Stomach (tissue), 8 donors: ENCODE measurements at regions not wholly inside any gene's neighbourhood (a gene's known extent, or its start where the extent isn't known, plus 50 kb on each side); places are given as distances from the start of the nearest gene placed in this dataset.

Source experiments
- DNase-seq, 2 donors: peaks; one replicate each; pipeline versions ENCODE4 v3.0.0 to v3.0.0-alpha.2; 2013 to 2019
- H3K27ac ChIP-seq, 5 donors: fragments of 200-600 bp in 4 of 5; sonication (generic) in 4 of 5; one replicate each; pipeline ENCODE4 v1.5.1; 2013 to 2019; ENCODE audit warnings: mild to moderate bottlenecking in 1 of 5, moderate library complexity in 1 of 5
- H3K27me3 ChIP-seq, 3 donors: fragments of 200-600 bp; sonication (generic); one replicate each; pipeline ENCODE4 v1.5.1; 2017 to 2019; ENCODE audit warnings: mixed run types in 1 of 3
- H3K36me3 ChIP-seq, 4 donors: fragments of 200-600 bp; sonication (generic); 1 replicate in 3 of 4; 2 replicates in 1 of 4; pipeline ENCODE4 v1.5.1; 2016 to 2019
- H3K4me1 ChIP-seq, 4 donors: fragments of 200-600 bp; sonication (generic); one replicate each; pipeline ENCODE4 v1.5.1; 2016 to 2019
- H3K4me3 ChIP-seq, 4 donors: fragments of 200-600 bp; sonication (generic) in 3 of 4; one replicate each; pipeline ENCODE4 v1.5.1; 2016 to 2019; ENCODE audit warnings: mild to moderate bottlenecking in 1 of 4
- H3K9me3 ChIP-seq, 4 donors: fragments of 200-600 bp; sonication (generic); one replicate each; pipeline ENCODE4 v1.5.1; 2016 to 2019
- EP300 ChIP-seq: sonication (generic); formaldehyde crosslinking; IDR thresholded peaks from one replicate; pipeline ENCODE4 v1.6.1; 2017; ENCODE audit warnings: antibody characterized with exemption
- POLR2A ChIP-seq, 4 donors: fragments of 450-650 bp; IDR thresholded peaks; one replicate each; pipeline ENCODE4 v1.6.1; 2016; ENCODE audit warnings: antibody characterized with exemption in 4 of 4, control low read depth in 2 of 4, mild to moderate bottlenecking in 1 of 4, moderate library complexity in 1 of 4
- POLR2AphosphoS5 ChIP-seq, 3 donors: sonication (generic); formaldehyde crosslinking; IDR thresholded peaks; one replicate each; pipeline ENCODE4 v1.6.1; 2016; ENCODE audit warnings: antibody characterized with exemption in 3 of 3
- WGBS, 5 donors: extraction: QIAGEN DNeasy Blood & Tissue Kit in 3 of 5; methylation state at CpG; one replicate each; pipeline versions ENCODE4 v1.1.5 to v1.1.7; 2013 to 2018; 5-methylcytosine and 5-hydroxymethylcytosine counted together
- intact Hi-C: fragments of 100-400 bp; cut with DNase I; formaldehyde crosslinking; loops from one replicate; pipeline ENCODE4 v1.15.1; 2023; ENCODE audit warnings: low total_unique reads
- TF ChIP-seq, protein P1 (sequence below), 7 experiments: fragments of 450-650 bp in 4 of 7; fragments of 200-600 bp in 3 of 7; sonication (generic) in 3 of 7; IDR thresholded peaks; one replicate each; pipeline ENCODE4 v1.5.1; 2016 to 2019; ENCODE audit warnings: antibody characterized with exemption in 7 of 7, control low read depth in 2 of 7, mild to moderate bottlenecking in 1 of 7
- donor health status: healthy with polysubstance abuse.
- donor health status: Bipolar disorder and iron deficiency.
- donor health status: healthy.

DNA sequence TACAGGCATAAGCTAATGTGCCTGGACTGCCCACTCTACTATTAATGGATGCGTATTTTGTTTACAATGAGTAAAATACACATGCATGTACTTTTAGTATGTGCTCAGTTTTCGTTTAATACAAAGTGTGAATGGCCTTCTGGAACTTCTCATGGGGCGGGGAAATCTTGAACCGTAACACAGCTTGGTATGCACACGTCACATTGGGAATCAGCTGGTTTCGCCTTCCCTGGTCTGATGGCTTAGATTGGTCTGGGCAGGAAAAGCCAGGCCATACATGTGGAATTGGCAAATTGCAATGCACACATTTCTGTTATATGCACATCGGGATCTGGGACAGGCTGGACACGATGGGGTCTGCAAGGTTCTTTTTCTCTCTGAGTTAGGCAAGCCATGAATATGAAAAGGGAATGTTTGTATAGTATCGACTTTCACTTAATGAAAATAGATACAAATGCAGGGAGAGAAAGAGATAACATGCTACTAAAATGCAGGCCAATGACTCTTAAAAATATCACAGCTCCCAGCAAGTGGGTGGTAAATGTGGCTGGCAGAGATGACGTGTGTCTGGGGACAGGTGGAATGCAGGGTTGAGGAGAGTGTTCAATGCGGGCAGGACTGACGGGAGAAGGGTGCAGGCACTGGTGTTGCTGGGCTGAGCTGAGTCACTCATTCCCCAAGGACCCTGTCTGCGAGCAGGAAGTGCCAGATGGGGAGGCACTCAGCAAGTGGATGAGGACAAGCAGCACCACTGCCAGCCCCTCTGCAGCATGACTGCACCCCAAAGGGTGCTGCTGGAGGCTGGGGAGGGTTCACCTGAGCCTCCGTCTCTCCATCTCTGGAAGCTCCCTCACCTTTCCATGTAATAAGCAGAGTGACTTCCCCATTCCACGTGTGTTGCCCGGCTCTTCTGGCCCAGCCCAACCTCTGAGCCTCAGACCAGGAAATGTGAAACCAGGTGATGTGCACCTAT lies 204.0 kb upstream of the GPR12 start:
- Histone ChIP-seq H3K36me3 (no peaks in the 10 kb centered on the region), H3K27ac (peak overlapping the region in 4 of 5 donors; percentile 49 to 77 (median 73)), H3K27me3 (no peaks in the 10 kb centered on the region), H3K4me1 (peaks cover 50 to 73% (median 66%) of the 10 kb centered on the region in 4 donors), H3K9me3 (no peaks in the 10 kb centered on the region), H3K4me3 (no peak overlapping the region)
- intact Hi-C loops, result no loop called here
- DNase-seq, result peak in 1 of 2 donors; percentile 69
- WGBS, 5 donors, result 62 to 71% (median 68%) methylated on average over 15 to 16 of the region's 16 CpGs
- TF ChIP-seq POLR2AphosphoS5 (IDR thresholded peaks at IDR 0.05), result no peak
- TF ChIP-seq, protein P1, sequence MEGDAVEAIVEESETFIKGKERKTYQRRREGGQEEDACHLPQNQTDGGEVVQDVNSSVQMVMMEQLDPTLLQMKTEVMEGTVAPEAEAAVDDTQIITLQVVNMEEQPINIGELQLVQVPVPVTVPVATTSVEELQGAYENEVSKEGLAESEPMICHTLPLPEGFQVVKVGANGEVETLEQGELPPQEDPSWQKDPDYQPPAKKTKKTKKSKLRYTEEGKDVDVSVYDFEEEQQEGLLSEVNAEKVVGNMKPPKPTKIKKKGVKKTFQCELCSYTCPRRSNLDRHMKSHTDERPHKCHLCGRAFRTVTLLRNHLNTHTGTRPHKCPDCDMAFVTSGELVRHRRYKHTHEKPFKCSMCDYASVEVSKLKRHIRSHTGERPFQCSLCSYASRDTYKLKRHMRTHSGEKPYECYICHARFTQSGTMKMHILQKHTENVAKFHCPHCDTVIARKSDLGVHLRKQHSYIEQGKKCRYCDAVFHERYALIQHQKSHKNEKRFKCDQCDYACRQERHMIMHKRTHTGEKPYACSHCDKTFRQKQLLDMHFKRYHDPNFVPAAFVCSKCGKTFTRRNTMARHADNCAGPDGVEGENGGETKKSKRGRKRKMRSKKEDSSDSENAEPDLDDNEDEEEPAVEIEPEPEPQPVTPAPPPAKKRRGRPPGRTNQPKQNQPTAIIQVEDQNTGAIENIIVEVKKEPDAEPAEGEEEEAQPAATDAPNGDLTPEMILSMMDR (IDR thresholded peaks at IDR 0.05), result no peak
- TF ChIP-seq POLR2A (IDR thresholded peaks at IDR 0.05), result no peak
- no peak for TF ChIP-seq EP300

DNA sequence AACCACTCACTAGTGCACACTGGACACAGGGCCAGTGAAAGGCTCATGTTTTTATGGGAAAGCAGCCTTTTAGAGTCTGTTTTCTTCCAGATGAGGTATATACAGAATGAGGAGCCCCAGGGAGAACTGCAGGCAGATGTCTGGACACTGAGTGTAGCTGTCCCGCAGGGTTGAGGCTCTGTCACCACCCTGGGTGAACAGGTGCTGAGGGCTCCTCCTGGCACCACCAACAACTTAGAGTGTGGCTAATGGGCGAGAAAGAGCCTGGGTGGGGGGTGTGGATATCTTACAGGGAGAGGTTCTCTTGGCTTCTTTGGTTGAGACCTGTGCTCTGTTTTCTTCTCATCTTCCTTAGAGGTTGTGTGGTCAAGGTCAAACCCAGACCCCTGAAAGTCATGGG lies 202.1 kb upstream of the GPR12 start:
- Histone ChIP-seq H3K4me3 (no peak overlapping the region), H3K36me3 (no peaks in the 10 kb centered on the region), H3K9me3 (no peaks in the 10 kb centered on the region), H3K4me1 (peaks cover 32 to 57% (median 48%) of the 10 kb centered on the region in 4 donors), H3K27ac (peak overlapping the region in 4 of 5 donors; percentile 21 to 57 (median 48)), H3K27me3 (peaks cover 0 to 4% (median 0%) of the 10 kb centered on the region in 3 donors)
- WGBS, 5 donors, result 71 to 95% (median 94%) methylated on average over 2 of the region's 2 CpGs
- TF ChIP-seq, protein P1 (IDR thresholded peaks at IDR 0.05), result no peak
- TF ChIP-seq POLR2A (IDR thresholded peaks at IDR 0.05) (no peak), POLR2AphosphoS5 (IDR thresholded peaks at IDR 0.05) (no peak), EP300 (no peak)
- intact Hi-C loops, result no loop called here
- DNase-seq, result no peak

DNA sequence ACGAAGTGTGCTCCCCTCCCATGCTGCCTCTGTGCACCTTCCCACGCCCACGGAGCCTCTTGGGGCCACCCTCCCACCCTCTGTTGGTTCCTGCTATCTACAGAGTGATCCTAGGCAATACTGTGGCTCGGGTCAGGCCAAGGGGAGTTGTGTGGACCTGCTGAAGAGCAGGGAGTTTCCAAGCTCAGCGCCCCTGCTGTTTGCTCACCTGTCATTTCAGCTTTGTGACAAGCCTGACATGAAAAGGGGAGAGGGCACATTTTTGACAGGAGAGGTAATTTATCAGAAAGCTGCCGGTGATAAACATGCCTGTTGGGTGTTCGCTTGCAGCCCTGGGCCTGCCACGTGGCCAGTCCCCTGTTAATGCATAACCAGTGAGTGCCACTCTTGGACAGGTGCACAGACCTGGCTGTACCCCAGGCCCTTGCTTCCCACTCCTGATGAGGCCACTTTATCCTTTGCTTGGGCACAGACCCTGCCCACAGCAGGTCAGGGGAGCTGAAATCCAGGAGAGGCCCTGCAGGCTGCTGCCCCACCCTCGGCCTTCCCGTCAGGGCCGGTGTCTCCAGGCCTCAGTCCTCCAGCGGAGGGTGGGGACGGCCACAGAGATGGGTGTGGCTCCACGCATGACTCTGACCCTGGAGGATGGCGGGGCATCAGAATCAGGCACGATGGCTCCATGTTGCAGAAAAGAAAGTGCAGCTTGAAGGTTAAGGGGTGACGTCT lies 201.5 kb upstream of the GPR12 start:
- intact Hi-C loops, result no loop called here
- Histone ChIP-seq H3K36me3 (no peaks in the 10 kb centered on the region), H3K27me3 (peaks cover 0 to 4% (median 0%) of the 10 kb centered on the region in 3 donors), H3K27ac (peak overlapping the region; percentile 36 to 60 (median 52)), H3K4me3 (no peak overlapping the region), H3K4me1 (peaks cover 26 to 57% (median 42%) of the 10 kb centered on the region in 4 donors), H3K9me3 (no peaks in the 10 kb centered on the region)
- DNase-seq, result peak; percentile 80 to 84
- TF ChIP-seq, protein P1 (IDR thresholded peaks at IDR 0.05), result no peak
- no peak for TF ChIP-seq EP300
- TF ChIP-seq POLR2A (IDR thresholded peaks at IDR 0.05), result no peak
- no peak for TF ChIP-seq POLR2AphosphoS5 (IDR thresholded peaks at IDR 0.05)
- WGBS, 5 donors, result 34 to 62% (median 41%) methylated on average over 14 to 17 of the region's 17 CpGs

DNA sequence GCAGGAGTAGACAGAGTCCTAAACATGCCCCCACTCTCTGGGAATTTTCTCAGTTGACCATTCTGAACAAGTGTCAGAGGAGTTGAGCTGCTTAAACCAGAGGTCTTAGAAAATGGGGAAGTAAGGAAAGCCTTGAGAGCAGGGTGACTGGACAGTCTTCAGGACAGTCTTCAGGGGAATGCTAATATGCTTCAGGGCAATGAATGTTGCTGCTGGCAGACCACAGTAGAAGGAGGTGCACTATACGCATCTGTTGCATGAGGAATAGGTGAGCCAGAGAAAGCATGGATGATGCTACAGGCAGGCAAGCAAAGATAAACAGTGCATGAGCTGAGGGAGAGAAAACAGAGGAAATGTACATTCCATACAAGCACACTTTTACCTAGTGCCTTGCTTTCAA lies 196.6 kb upstream of the GPR12 start:
- no peak overlapping the region for H3K4me3 ChIP-seq
- peaks cover 0 to 4% (median 0%) of the 10 kb centered on the region in 3 donors for H3K27me3 ChIP-seq
- intact Hi-C loops, result no loop called here
- TF ChIP-seq, protein P1 (IDR thresholded peaks at IDR 0.05), result no peak
- TF ChIP-seq EP300 (no peak), POLR2A (IDR thresholded peaks at IDR 0.05) (no peak), POLR2AphosphoS5 (IDR thresholded peaks at IDR 0.05) (no peak)
- H3K27ac ChIP-seq, result no peak overlapping the region
- WGBS, 5 donors, result 18 to 54% (median 41%) methylated on average over 1 of the region's 1 CpG
- H3K4me1 ChIP-seq, result peaks cover 2 to 20% (median 7%) of the 10 kb centered on the region in 4 donors
- no peaks in the 10 kb centered on the region for H3K36me3 ChIP-seq
- DNase-seq, result no peak
- H3K9me3 ChIP-seq, result no peaks in the 10 kb centered on the region
